GM12864 (cell line): ENCODE measurements at regions not wholly inside any gene's neighbourhood (a gene's known extent, or its start where the extent isn't known, plus 50 kb on each side); places are given as distances from the start of the nearest gene placed in this dataset.

Source experiments
- DNase-seq: peaks from one replicate; pipeline ENCODE4 v3.0.0-alpha.2; 2011; ENCODE audit warnings: low read depth
- H3K4me3 ChIP-seq: 2 replicates; pipeline ENCODE4 v1.5.1; 2011; ENCODE audit warnings: mild to moderate bottlenecking, low read depth, low read length, control low read depth
- TF ChIP-seq, protein P1 (sequence below): IDR thresholded peaks from 2 replicates; pipeline ENCODE4 v1.5.1; 2011; ENCODE audit warnings: low read depth, mild to moderate bottlenecking, moderate library complexity, low read length, control low read depth, inconsistent platforms; ENCODE audit errors: missing control alignments

DNA sequence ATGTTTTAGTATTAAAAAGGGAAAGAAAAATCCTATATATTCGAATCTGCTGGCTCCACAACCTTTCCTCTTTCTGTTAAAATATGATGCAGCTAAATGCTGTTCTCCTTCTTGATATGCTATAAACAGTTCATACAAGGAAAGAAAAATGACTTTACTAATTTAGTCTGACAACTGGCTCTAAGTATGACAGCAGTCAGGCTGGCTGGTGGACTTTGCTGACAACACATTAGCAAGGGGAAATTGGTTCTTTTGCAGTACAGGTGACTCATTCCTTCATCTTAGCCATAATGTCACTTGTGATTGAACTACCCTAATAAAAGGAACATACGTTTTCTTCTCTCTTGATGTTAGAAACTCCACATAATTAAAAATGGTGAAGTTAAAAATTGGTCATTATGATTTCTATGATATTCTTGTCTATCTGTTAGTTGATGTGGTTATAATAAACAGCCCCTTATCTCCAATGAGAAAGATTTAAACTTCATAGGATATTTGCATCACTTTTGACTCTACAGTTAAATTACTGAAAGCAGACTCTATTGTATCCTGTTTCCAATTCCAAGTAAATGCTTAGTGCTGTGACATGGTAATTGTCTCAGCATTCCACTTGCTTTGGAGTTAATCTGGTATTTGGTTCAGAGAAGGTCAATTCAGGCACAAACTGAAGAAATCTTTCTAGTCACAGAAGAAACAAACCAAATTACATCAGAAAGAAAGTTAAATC is 315.3 kb upstream of the GULP1 start:
- H3K4me3 ChIP-seq = no peak overlapping the region
- TF ChIP-seq, protein P1, sequence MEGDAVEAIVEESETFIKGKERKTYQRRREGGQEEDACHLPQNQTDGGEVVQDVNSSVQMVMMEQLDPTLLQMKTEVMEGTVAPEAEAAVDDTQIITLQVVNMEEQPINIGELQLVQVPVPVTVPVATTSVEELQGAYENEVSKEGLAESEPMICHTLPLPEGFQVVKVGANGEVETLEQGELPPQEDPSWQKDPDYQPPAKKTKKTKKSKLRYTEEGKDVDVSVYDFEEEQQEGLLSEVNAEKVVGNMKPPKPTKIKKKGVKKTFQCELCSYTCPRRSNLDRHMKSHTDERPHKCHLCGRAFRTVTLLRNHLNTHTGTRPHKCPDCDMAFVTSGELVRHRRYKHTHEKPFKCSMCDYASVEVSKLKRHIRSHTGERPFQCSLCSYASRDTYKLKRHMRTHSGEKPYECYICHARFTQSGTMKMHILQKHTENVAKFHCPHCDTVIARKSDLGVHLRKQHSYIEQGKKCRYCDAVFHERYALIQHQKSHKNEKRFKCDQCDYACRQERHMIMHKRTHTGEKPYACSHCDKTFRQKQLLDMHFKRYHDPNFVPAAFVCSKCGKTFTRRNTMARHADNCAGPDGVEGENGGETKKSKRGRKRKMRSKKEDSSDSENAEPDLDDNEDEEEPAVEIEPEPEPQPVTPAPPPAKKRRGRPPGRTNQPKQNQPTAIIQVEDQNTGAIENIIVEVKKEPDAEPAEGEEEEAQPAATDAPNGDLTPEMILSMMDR = no peak
- no peak for DNase-seq

DNA sequence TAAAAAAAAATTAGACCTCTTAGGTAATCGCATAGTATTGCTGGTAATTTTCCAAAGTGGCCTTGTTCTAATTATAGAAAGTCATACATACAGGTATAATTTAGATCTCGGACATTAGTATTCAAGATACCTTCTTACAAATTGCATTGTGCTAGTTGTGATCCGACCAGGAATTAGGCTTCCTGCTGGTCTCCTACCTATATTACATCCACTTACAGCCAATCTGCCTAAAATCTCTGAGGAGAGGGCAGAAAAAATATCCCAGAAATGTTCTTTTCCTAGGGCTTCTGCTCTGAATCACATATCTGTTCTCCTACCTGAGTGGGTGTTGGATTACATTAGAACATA is 314.7 kb upstream of the GULP1 start:
- TF ChIP-seq, protein P1 = no peak
- no peak for DNase-seq
- no peak overlapping the region for H3K4me3 ChIP-seq

DNA sequence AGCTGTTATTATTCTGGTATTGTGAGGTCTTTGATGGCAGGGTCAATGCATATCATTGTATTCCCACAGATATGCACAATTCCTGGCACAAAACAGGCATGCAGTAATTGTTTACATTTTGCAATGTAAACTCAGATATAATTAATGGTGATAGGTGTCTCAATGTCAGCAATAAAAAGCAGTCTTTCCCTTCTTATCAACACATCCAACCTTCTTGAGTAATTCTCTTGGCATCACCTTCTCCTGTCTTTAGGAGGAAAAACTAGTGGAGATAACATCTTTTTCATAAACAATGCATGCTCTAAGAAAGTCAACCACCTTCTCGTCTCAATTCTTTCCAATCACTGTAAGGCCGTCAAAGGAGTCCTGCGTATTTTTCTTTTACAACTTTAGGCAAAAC is 313.3 kb upstream of the GULP1 start:
- TF ChIP-seq, protein P1 = no peak
- no peak overlapping the region for H3K4me3 ChIP-seq
- no peak for DNase-seq

DNA sequence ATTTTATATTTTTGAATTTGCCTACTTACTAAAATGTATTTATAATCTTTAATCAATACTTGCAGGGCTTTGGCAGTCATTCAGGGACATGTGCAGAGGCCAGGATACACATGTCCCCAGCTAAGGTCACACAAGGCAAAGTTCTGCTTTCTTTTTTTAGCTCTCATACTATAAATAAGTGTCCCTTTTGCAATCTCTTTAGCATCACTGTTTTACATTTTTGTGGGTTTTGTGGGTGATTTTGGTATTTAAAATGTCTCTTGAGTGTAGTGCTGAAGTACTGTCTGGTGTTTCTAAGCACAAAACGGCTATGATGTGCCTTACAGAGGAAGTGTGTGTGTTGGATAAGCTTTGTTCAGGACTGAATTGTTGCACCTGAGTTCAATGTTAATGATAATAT is 309.0 kb upstream of the GULP1 start:
- DNase-seq = peak; percentile 54
- no peak overlapping the region for H3K4me3 ChIP-seq
- TF ChIP-seq, protein P1 = no peak

DNA sequence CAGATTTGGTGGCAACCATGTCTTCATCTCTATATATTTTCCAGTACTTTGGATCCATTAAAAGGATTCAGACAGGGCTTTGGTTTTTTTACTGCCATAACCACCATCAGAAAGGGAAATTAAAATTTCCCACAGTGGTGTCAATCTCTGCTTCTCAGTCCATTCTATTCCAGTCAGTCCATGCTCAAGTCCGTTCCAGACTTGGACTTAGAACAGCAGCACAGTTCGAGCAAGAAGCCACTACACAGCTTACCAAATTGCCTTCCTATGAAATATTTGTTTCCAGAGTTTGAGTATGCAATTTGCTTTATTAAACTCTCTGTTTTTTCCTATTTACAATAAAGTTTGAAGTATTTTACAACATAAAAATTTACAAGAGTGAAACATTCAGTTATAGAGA is 306.5 kb upstream of the GULP1 start:
- TF ChIP-seq, protein P1 = no peak
- DNase-seq = no peak
- no peak overlapping the region for H3K4me3 ChIP-seq

DNA sequence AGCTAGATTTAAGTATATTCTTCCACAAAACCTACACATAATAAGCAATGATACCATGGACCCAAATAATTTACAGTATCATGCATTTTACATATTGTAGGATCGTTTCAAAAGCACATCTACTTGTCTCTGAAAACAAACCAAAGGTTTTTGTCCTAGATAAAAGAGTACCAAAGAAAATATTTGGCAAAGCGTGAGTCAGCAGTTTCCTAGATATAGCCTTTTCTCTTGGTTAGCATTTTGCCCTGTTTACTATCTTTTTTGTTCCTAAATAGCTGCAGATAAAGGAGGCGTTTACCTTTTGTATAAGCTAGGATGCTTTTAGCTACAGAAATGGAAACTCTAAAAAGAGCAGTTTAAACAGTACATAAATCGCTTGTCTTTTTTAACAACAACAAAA is 305.8 kb upstream of the GULP1 start:
- H3K4me3 ChIP-seq = no peak overlapping the region
- TF ChIP-seq, protein P1 = no peak
- no peak for DNase-seq
